HG02610 (cell line): ENCODE measurements at regions not wholly inside any gene's neighbourhood (a gene's known extent, or its start where the extent isn't known, plus 50 kb on each side); places are given as distances from the start of the nearest gene placed in this dataset.

Source experiments
- ATAC-seq: cut with Tn5 transposase; IDR thresholded peaks from one replicate; pipeline ENCODE4 v1.9.1; 2021; ENCODE audit warnings: mild to moderate bottlenecking, moderate library complexity; ENCODE audit not compliant: unreplicated experiment

DNA sequence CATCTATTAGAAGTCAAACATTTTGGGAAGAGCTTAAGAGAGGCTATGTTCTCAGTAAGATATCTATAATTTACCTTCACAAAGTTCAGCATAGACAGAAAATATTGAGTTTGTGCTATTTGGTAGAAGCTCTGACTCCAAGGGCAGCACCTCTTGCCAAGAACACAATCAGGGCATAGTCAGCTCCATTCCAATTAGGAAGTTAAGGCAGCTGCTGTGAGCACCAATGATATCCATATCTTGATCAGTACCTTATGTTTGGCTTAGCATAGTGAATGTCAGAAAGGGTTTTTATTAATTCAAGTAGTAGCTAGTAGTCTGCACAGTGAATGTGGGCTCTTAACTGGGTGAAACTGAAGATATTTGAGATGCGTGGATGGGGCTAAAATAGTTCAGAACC, 86.4 kb upstream of the SPRED2 start:
- ATAC-seq: no peak

DNA sequence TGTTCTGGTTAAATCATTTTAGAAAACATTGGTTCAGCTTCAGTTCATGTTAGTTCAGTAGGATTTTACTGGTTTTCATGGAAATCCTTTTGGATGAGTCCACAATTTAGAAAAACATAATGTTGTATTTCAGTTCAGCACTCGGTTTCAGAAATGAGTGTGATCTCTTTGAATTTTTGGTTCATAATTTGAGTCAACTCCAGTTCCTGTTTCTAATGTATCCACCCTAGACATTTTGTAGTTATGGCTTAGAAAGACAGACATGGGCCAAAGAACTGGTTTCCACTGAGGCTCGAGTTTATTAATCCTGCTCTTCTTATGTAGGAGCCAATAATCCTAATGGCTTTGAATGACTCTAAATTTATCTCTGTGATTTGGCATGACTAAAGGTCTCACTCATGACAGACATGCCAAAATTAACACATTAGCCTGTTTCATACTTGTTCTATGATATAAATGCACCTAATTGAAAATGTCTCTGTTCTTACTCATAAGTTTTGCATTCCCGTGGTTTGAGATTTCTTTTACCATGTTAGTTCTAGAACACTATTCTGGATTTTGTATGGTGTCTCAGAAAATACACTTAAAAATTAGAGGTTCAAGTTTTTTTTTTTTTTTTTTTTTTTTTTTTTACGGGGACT, 82.3 kb upstream of the SPRED2 start:
- ATAC-seq: peak; percentile 60

DNA sequence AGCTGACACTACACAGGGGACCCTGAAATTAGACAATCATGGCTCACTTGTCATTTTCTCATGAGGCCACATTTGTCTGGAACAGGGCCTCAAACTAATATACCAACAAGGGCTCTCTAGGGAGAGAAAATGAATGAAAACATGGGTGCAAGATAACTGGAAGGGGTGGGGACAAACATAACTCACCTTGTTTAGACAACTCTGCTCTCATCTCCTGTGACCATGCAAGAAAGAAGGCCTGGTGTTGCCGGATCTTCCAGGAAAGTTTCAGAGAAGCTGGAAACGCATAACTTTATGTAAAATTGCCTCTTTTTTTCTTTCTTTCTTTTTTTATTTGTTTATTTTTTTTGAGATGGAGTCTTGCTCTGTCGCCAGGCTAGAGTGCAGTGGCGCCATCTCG, 80.4 kb upstream of the SPRED2 start:
- no peak for ATAC-seq

DNA sequence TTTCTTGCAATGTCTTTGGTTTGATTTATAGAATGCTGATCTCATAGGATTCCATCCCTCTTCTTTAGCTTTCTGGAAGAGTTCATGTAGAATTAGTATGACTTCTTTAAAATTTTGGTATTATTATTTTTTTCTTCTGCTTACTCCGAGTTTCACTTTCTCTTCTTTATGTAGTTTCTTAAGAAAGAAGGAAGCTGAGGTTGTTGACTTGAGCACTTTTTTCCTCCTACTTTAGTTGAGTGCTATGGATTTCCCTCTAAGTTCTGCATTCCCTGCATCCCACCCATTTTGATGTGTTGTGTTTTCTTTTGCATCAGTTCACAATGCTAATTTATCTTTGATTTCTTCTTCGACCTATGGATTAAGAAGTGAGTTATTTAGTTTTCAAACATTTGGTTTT, 78.9 kb upstream of the SPRED2 start:
- ATAC-seq: no peak

DNA sequence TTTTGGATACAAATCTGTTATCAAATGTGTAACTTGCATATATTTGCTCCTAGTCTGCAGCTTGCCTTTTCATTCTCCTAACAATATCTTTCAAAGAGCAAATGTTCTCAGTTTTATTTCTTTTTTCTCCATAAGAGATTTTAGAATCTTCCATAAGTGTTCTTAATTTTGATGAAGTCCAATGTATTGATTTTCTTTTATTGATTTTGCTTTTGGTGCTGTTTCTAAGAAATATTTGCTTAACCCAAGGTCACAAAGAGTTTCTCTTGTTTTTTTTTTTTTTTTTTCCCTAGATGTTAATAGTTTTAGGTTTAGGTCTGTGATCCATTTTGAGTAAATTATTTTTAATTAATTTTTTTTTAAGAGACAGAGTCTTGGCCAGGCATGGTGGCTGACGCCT, 75.8 kb upstream of the SPRED2 start:
- ATAC-seq: no peak

DNA sequence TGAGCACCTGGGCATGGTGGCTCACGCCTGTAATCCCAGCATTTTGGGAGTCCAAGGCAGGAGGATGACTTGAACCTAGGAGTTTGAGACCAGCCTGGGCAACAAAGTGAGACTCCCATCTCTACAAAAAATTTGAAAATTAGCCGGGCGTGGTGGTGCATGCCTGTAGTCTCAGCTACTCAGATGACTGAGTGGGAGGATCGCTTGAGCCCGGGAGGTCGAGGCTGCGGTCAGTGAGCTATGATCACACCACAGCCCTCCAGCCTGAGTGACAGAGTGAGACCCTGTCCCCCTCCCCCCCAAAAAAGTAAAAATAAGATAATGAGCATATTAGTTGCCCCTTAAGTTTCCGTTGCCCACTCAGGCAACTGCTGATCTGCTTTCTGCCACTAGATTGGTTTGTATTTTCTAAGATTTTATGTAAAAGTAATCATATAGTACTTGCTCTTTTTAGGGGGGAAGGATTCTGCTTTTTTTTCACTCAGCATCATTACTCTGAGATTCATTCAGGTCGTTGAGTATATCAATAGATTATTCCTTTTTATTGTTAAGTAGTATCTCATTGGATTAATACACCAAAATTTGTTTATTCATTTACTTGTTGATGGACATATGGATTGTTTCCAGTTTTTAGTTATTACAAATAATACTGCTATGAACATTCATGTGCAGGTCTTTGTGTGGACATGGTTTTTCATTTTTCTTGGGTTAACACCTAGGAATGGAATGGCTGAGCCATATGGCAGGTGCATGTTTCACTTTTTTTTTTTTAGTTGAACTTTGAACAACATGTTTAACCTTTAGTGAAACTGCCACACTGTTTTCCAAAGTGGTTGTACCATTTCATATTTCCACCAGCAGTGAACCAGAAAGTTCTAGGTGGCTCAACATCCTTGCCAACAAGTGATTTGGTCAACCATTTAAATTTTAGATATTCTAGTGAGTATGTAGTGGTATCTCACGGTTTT, 75.0 kb upstream of the SPRED2 start:
- ATAC-seq: no peak

DNA sequence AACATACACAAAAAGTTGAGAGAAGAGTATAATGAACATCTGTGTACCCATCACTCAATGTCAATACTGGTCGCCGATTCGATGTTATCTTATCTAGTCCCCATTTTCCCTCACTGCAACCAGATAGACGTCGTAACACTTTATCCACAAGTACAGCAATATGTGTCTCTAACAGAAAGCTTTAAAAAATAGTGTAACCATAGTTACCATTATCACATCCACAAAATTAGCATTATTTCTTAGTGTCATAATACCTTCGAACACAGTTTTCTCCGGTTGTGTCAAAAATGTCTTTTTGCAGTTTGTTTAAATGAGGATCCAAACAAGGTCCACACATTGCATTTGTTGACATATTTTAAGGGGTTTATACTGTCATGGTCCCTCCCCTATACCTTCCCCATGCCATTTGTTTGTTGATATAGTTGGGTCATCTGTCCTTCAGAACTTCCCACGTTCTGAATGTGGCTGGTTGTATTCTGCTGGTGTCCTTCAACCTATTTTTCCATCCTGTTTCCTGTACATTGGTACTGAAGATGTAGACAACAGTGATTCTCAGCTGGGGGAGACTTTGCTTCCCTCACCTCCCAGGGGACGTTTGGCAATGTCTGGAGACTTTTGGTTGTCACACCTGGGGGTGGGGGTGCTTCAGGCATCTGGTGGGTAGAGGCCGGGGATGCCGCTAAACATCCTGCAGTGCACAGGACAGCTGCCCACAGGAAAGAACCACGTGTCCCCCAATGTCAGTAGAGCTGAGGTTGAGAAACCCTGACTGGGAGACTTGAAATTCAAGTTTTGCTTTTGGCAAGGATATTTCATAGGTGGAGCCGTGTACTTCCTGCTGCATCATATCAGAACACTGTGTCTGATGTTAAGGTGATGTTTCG, 72.7 kb upstream of the SPRED2 start:
- ATAC-seq: no peak

DNA sequence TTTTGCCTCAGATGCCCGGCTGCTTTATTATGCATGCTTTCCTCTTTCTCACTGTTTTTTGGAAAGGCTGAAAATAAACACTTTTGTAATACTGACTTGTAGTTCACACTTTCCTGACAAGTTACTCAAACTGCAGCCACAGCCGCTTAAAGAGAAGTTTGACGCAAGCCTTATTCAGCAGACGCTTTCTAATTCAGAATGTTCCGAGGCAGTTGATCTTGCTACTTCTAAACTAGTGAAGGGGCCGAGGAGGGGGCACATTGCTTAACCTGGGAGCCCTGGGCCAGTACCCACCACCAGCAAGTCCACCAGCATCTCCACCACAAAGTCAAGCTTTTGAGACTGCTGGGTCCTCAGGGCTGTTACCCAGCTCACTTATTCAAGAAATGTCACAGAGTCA, 71.8 kb upstream of the SPRED2 start:
- ATAC-seq: no peak

DNA sequence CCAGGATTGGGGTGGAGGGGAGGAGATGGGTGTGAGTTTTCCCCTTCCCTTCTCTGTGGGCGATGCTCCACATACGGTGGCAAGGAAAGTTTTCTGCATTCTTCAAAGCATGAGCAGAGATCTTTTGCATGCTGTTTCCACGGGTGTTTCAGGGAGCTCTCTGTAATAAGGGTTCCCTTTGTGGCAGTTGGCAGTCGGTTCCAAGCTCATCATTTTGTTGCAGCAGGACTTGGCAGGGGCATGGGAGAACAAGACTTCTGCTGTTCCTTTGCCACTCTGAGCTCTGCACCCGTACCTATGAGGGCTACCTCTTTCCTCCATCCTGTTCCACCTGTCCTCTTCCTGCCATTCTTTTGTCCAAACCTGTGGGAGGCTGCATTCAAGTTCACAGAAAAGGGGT, 71.3 kb upstream of the SPRED2 start:
- no peak for ATAC-seq

DNA sequence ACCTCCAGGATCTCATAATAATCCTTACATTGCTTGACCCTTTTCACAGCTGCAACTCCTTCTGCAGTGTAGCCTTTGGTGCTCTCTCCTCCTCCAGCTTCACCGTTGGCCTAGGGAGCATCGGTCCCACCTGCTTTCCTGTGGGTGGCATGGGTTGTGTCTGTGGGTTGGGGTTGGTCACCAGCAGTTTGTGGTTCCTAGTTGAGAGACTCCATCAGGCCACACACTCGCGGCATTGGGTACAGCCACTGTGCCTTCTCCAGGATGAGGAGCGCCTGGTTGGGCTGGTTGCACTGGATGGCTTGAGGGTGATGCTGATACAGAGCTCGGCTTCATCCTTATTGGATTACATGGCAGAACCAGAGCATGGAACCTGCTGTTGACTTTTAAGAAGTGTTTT, 69.4 kb upstream of the SPRED2 start:
- ATAC-seq: no peak

DNA sequence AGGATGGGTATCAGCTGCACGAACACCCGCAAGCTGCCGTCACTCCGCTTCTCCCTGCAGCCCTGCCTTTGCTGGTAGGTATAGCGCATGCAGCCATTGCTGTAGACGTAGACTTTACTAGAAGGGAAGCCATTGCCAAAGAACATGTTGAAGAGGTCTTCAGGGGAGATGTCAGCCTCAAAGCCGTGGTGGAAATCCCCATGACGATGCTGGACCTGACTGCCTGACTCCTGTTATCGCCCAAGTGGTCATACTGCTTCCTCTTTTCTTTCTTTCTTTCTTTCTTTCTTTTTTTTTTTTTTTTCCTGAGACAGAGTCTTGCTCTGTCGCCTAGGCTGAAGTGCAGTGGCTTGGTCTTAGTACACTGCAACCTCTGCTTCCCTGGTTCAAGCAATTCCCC, 68.7 kb upstream of the SPRED2 start:
- no peak for ATAC-seq

DNA sequence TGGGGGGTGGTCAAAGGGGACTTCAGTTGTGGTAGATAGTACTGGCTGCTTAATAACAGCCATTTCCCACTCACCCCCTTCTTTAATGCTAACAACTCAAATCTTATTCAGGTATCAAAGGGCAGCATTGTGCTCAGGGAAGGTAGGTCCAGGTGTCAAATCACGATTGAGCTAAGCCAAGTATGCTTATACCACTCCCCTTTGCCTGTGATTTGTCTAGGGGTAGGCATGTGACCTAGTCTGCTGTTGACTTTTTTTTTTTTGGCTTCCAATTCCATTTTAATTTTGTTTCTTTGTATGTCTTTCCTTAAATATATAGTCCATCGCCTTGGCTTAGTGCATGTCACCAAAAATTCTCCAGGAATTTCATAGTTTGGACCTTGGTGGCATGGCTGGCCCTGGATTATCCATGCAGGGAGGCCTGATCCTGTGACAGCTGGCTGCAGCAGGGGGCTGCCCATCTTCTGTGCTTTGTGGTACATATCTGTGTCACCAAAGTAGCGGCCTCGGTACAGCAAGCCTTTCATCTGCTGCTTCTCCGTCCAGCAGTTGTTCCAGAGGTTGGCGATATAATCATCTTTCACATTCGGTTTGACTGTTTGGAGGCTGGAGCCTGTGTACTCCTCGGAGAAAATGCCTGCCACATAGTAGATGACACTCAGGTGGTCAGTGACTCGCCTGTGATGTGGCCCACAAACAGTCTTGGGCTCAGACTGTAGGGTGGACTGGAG, 68.1 kb upstream of the SPRED2 start:
- ATAC-seq: no peak

DNA sequence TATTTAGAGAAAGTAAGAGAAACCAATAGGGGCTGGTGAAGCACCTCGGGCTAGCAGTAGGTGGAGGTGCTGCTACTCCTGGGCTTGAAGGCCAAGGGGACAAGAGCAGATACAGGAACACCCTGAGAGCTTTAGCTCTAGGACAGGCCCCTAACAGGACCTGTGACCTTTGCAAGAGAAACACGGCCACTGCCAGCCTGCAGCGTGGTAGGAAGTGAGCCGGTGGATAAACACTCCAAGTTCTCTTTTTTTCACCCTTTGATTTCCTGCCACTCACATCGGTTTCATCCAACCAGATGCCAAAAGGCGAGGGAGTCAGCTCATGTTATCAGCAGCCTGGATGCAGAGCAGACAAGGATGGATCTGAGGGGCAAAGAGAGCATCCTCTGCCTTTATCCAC, 66.8 kb upstream of the SPRED2 start:
- ATAC-seq: no peak

DNA sequence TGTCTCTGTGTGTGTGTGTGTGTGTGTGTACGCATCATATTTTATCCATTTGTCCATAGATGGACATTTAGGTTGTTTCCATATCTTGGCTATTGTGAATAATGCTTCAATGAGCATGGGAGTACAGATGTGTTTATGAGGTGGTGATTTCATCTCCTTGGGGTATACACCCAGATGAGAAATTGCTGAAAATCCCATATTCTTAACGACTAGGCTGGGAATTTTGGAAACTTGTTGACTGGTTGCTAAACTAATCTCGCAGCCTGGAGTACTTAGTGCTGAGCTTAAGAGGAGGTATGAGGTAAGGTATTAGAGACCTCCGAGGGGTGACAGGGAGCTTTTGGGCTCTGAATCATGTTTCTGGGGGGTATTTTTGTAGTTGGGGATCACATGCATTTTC, 66.0 kb upstream of the SPRED2 start:
- ATAC-seq: no peak

DNA sequence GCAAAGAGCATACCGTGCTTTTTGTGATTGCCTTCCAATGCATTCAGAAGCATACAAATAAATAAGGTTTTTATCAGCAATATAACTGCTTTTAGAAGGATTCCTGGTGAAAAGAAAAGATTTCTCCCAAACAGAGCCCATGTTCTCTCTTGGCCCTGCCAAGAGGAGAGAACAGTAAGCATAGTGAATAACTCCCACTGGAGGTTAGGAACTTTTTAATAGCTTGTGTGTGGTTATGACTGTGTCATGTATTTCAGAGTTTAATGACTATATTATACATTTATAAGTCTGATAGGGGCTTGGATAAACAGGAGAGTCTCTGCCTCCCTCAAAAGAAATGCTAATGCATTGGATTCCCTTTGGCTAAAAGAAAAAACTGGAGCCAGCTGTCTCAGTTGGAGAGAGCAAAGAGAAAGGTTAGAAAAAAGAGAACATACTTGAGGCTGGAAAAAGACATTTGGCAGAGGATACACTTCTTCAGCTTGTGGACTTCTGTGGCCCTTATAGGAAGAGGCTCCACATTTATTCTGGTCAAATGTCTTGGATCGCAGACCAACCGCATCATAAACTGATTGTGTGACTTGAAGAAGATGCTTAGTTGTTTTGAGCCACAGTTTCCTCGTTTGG, 63.0 kb upstream of the SPRED2 start:
- no peak for ATAC-seq

DNA sequence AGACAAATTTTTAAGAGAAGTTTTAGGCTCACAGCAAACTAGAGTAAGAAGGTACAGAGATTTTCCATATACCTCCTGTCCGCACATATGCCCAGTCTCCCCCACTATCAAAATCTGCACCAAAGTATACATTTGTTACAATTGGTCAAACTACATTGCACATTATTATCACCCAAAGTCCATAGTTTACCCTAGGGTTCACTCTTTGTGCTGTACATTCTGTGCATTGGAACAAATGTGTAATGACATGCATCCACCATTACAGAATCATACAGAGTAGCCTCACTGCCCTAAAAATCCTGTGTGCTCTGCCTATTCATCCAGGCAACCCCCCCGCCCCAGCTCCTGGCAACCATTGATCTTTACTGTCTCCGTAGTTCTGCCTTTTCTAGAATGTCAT, 61.7 kb upstream of the SPRED2 start:
- ATAC-seq: no peak

DNA sequence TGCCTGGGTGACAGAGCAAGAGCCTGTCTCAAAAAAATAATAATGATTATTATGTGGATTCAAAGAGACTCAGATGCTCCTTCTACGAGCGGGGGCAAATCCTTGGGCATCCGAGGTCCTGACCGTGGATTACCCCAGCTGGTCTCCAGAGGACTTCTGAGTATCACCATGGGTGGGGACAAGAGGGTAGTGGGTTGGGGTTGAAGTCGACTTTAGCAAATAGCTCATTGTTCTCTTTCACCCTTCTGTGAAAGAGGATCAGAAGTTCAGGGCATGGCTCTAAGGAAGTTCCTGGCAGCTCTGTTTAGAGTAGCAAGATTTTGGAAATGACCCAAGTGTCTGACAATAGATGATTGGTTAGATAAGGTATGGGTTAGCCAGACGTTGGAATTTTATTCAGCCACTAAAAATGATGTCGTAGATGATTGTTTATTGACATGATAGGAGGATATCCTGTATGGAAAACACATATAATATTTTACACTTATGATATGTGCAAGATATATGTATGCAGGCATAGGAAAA, 59.0 kb upstream of the SPRED2 start:
- no peak for ATAC-seq

DNA sequence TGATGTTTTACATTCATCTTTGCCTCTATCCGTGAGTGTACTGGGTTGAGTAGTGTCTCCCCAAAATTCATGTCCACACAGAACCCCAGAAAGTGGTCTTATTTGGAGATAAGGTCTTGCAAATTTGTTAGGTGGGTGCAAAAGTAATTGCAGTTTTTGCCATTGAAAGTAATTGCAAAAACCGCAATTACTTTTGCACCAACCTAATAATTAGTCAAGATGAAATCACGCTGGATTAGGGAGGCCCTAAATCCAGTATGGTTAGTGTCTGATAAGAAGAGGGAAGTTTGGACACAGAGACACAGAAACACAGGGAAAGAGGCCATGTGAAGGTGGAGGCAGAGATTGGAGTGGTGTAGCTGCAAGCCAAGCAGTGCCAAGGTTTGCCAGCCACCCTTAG, 57.8 kb upstream of the SPRED2 start:
- ATAC-seq: no peak

DNA sequence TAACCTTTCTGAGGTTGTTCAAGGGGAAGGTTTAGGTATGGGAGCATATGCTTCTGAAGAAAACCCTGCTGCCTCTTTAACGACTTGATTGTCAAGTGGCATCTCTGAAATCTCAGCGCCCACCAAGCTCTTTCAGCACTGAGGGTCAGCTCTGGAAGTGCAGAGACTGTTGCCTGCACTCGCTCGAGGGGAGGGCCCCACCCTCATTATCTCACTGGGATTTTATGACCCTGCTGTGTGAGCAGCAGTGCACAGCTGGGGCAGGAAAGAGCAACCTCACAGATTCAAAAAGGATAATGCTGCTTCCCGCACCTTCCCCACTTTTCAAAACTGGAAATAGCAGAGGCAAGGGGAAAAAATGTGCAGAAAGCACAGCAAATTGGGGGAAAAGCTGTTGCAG, 56.9 kb upstream of the SPRED2 start:
- no peak for ATAC-seq

DNA sequence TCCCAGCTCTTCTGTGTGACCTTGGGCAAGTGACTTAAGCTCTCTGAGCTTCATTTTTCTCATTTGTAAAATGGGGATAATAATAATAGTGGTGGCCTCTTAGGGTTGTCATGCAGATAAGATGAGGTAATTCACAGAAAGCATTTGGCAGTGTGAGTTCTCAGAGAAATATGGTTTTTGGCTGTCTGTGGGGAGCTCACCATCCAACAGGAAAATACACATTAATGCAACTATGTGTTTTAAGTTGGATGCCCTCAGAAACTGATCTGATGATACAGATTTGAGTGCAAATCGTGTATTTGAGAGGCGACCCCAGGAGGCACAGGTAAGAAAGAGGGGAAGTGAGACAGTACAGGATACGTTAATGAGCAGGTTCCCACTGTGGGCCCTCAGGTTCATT, 56.1 kb upstream of the SPRED2 start:
- ATAC-seq: no peak
